22Rv1 (cell line): ENCODE measurements at regions not wholly inside any gene's neighbourhood (a gene's known extent, or its start where the extent isn't known, plus 50 kb on each side); places are given as distances from the start of the nearest gene placed in this dataset.
"Not testable (repeated sequence)": the region's sequence is repeated elsewhere in the genome, so short reads cannot be mapped to it uniquely, and the experiment has no call there.

Source experiments
- ZFX ChIP-seq: fragments of 450-650 bp; IDR thresholded peaks from 2 replicates; pipeline ENCODE4 v1.6.1; 2017; ENCODE audit warnings: antibody characterized with exemption, borderline replicate concordance
- TF ChIP-seq, protein P1 (sequence below): fragments of 450-650 bp; IDR thresholded peaks from 2 replicates; pipeline ENCODE4 v1.5.1; 2017; ENCODE audit warnings: mild to moderate bottlenecking

DNA sequence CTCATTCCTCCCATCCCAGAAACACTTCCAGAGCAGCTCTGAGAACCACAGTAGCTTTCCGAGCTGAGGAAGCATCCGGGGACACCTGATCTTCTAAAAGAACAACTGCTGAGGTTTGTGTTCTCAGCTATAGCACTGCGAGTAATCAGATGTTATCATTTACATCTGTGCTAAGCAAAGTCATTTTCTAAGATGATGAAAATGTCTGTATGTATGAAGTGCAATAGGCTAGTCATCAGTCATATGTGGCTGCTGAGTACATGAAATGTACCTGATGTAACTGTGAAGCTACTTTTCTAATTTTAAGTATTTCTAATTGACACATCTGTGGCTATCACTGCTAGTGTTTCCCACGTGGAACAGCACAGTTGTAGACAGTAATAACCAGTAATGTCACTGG lies 582.0 kb downstream of the RPIA start:
- TF ChIP-seq ZFX, result not testable (repeated sequence)
- TF ChIP-seq, protein P1, sequence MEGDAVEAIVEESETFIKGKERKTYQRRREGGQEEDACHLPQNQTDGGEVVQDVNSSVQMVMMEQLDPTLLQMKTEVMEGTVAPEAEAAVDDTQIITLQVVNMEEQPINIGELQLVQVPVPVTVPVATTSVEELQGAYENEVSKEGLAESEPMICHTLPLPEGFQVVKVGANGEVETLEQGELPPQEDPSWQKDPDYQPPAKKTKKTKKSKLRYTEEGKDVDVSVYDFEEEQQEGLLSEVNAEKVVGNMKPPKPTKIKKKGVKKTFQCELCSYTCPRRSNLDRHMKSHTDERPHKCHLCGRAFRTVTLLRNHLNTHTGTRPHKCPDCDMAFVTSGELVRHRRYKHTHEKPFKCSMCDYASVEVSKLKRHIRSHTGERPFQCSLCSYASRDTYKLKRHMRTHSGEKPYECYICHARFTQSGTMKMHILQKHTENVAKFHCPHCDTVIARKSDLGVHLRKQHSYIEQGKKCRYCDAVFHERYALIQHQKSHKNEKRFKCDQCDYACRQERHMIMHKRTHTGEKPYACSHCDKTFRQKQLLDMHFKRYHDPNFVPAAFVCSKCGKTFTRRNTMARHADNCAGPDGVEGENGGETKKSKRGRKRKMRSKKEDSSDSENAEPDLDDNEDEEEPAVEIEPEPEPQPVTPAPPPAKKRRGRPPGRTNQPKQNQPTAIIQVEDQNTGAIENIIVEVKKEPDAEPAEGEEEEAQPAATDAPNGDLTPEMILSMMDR, result not testable (repeated sequence)
